PC-9 (cell line): ENCODE measurements at regions not wholly inside any gene's neighbourhood (a gene's known extent, or its start where the extent isn't known, plus 50 kb on each side); places are given as distances from the start of the nearest gene placed in this dataset.

Experiments
- BruUV-seq: library from RNA; stranded (reverse); fragments of 400-500 nt; replicated peaks from 2 replicates; lab custom pipeline; 2021; lab: Mats Ljungman, UMichigan
- CTCF ChIA-PET: fragments of 300-600 bp; sonication (Branson Sonifier 250); formaldehyde crosslinking; loops from one replicate; lab custom pipeline; 2022; ENCODE audit warnings: antibody characterized with exemption; lab: Charles Lee
- POLR2A ChIA-PET: fragments of 300-600 bp; sonication (Branson Sonifier 250); formaldehyde crosslinking; loops from one replicate; lab custom pipeline; 2022; ENCODE audit warnings: antibody characterized with exemption; ENCODE audit not compliant: unreplicated experiment; lab: Charles Lee
- DNase-seq, 2 experiments: peaks; one replicate each; pipeline versions ENCODE4 v3.0.0 to v3.0.0-alpha.2; 2015 to 2022; ENCODE audit warnings: mixed read lengths in 1 of 2
- H2AFZ ChIP-seq: fragments of 200-600 bp; sonication (generic); 2 replicates; pipeline ENCODE4 v1.8.1; 2017; ENCODE audit warnings: antibody characterized with exemption
- H3F3A ChIP-seq: fragments of 200-600 bp; sonication (generic); 2 replicates; pipeline ENCODE4 v1.8.1; 2017; ENCODE audit warnings: antibody characterized with exemption, mild to moderate bottlenecking, low read depth; ENCODE audit not compliant: insufficient read depth
- H3K27ac ChIP-seq: fragments of 200-600 bp; sonication (generic); 2 replicates; pipeline ENCODE4 v1.6.1; 2016; ENCODE audit warnings: mixed run types
- H3K27me3 ChIP-seq: fragments of 200-600 bp; sonication (generic); 2 replicates; pipeline ENCODE4 v1.6.1; 2016; ENCODE audit warnings: low read depth, mixed run types; ENCODE audit not compliant: insufficient read depth
- H3K36me3 ChIP-seq: fragments of 200-600 bp; sonication (generic); 2 replicates; pipeline ENCODE4 v1.6.1; 2016; ENCODE audit warnings: low read depth, mixed run types
- H3K4me1 ChIP-seq: fragments of 200-600 bp; sonication (generic); replicated peaks from 2 replicates; pipeline ENCODE4 v1.6.1; 2016; ENCODE audit warnings: mixed run types; ENCODE audit not compliant: insufficient read depth
- H3K4me2 ChIP-seq: fragments of 200-600 bp; sonication (generic); 2 replicates; pipeline ENCODE4 v1.6.1; 2017; ENCODE audit warnings: mixed run types
- H3K4me3 ChIP-seq: fragments of 200-600 bp; sonication (generic); 2 replicates; pipeline ENCODE4 v1.6.1; 2016; ENCODE audit warnings: mixed run types
- H3K79me2 ChIP-seq: fragments of 200-600 bp; sonication (generic); 2 replicates; pipeline ENCODE4 v1.6.1; 2017; ENCODE audit warnings: low read depth, mixed run types
- H3K9me2 ChIP-seq: fragments of 200-600 bp; sonication (generic); 2 replicates; pipeline ENCODE4 v1.8.1; 2017; ENCODE audit warnings: mild to moderate bottlenecking; ENCODE audit not compliant: insufficient read depth
- H3K9me3 ChIP-seq: fragments of 200-600 bp; sonication (generic); 2 replicates; pipeline ENCODE4 v1.8.1; 2016; ENCODE audit warnings: low read depth; ENCODE audit not compliant: insufficient read depth
- H4K20me1 ChIP-seq: fragments of 200-600 bp; sonication (generic); 2 replicates; pipeline ENCODE4 v1.8.1; 2017; ENCODE audit not compliant: insufficient read depth
- CTCF ChIP-seq: fragments of 200-600 bp; sonication (generic); conservative IDR thresholded peaks from 2 replicates; pipeline ENCODE4 v1.6.1; 2017; ENCODE audit warnings: mixed run types, antibody characterized with exemption, mild to moderate bottlenecking, moderate library complexity
- EZH2 ChIP-seq: fragments of 200-600 bp; sonication (generic); IDR thresholded peaks from 2 replicates; pipeline ENCODE4 v1.8.0; 2017; ENCODE audit warnings: antibody characterized with exemption, low read depth
- intact Hi-C: fragments of 100-400 bp; cut with micrococcal nuclease; formaldehyde crosslinking; loops from one replicate; pipeline ENCODE4 v1.10.0; 2022; ENCODE audit not compliant: unreplicated experiment

- TF ChIP-seq CTCF (no peak), EZH2 (no peak)
- DNase-seq, result peak in 1 of 2 experiments; percentile 5
- Histone ChIP-seq H3K79me2 (no peaks in the 10 kb centered on the region), H3K4me3 (no peak overlapping the region), H3K36me3 (no peaks in the 10 kb centered on the region), H3K4me2 (no peak overlapping the region), H3K9me2 (0 out of 2 replicates have a peak, but pooled peaks cover under 1% of the 10 kb centered on the region), H3K27me3 (no peaks in the 10 kb centered on the region), H3F3A (no peaks in the 10 kb centered on the region), H4K20me1 (no peaks in the 10 kb centered on the region), H2AFZ (no peak overlapping the region), H3K27ac (no peak overlapping the region), H3K9me3 (no peaks in the 10 kb centered on the region), H3K4me1 (no peaks in the 10 kb centered on the region)
- CTCF ChIA-PET, result no interaction called here
- POLR2A ChIA-PET, result no interaction called here
- intact Hi-C loops, result no loop called here
- BruUV-seq, result no TSS peak
Measured at GRCh38 chr3:166190360-166190759, 353.1 kb upstream of the BCHE start.

GRCh38 chr3:166187237-166187636 lies 350.0 kb upstream of the BCHE start:
- Histone ChIP-seq H3K4me2 (no peak overlapping the region), H4K20me1 (no peaks in the 10 kb centered on the region), H3K9me3 (no peaks in the 10 kb centered on the region), H3K27me3 (no peaks in the 10 kb centered on the region), H3K36me3 (no peaks in the 10 kb centered on the region), H3F3A (no peaks in the 10 kb centered on the region), H3K9me2 (0 out of 2 replicates have a peak, but pooled peaks cover 4% of the 10 kb centered on the region), H3K27ac (no peak overlapping the region), H3K4me3 (no peak overlapping the region), H2AFZ (no peak overlapping the region), H3K79me2 (no peaks in the 10 kb centered on the region), H3K4me1 (no peaks in the 10 kb centered on the region)
- no TSS peak for BruUV-seq
- ChIA-PET CTCF (no interaction called here), POLR2A (no interaction called here)
- intact Hi-C loops, result no loop called here
- DNase-seq, result no peak
- no peak for TF ChIP-seq EZH2
- no peak for TF ChIP-seq CTCF

GRCh38 chr3:166186003-166186402 lies 348.8 kb upstream of the BCHE start:
- Histone ChIP-seq H3K27me3 (no peaks in the 10 kb centered on the region), H4K20me1 (no peaks in the 10 kb centered on the region), H3K36me3 (no peaks in the 10 kb centered on the region), H3K4me1 (no peaks in the 10 kb centered on the region), H3K9me2 (0 out of 2 replicates have a peak, but pooled peaks cover 4% of the 10 kb centered on the region), H3K4me2 (no peak overlapping the region), H3K79me2 (no peaks in the 10 kb centered on the region), H3F3A (no peaks in the 10 kb centered on the region), H3K27ac (no peak overlapping the region), H3K9me3 (no peaks in the 10 kb centered on the region), H2AFZ (no peak overlapping the region), H3K4me3 (no peak overlapping the region)
- intact Hi-C loops, result no loop called here
- ChIA-PET POLR2A (no interaction called here), CTCF (no interaction called here)
- TF ChIP-seq EZH2, result no peak
- no peak for TF ChIP-seq CTCF
- DNase-seq, result no peak
- BruUV-seq, result no TSS peak
